ENCODE measurements at regions not wholly inside any gene's neighbourhood (a gene's known extent, or its start where the extent isn't known, plus 50 kb on each side); places are given as distances from the start of the nearest gene placed in this dataset.

DNA sequence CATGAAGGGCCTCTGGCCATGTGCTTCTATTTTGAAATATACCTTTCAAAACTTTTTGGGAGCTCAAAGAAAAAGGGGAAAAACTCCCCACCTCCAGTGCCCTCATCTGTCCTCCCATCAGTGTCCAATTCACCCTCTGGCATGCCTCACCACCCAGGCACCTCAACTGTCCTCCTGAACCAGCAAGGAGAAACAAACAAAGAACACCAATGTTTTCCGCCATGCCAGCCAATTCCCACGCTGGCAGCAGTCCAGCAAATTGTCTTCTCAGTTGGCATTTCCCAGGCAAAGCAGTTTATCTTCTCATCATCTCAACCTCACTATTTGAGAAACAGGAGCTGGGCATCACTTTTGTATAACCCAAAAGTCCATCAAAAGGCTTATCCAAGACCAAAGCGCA is 496.9 kb downstream of the SOX6 start:
- Histone ChIP-seq H4K20me1 (ENCODE audit: insufficient read depth, low read depth, low read length) (no peaks in the 10 kb centered on the region), H3K27me3 (ENCODE audit: low read length) (no peaks in the 10 kb centered on the region), H3K9me2 (replicated peaks; ENCODE audit: insufficient read depth, low read length) (no peaks in the 10 kb centered on the region), H3K79me2 (ENCODE audit: low read length) (no peaks in the 10 kb centered on the region), H3K4me2 (ENCODE audit: low read depth, low read length, poor library complexity, severe bottlenecking) (no peak overlapping the region), H3K4me1 (ENCODE audit: low read length) (no peaks in the 10 kb centered on the region), H2AFZ (ENCODE audit: low read length) (no peak overlapping the region), H3K36me3 (ENCODE audit: insufficient read depth, low read length) (no peaks in the 10 kb centered on the region), H3K27ac (ENCODE audit: low read length) (no peak overlapping the region), H3K4me3 (ENCODE audit: low read length) (no peak overlapping the region), H3K9me3 (ENCODE audit: low read length) (no peaks in the 10 kb centered on the region), H3K9ac (ENCODE audit: low read length) (no peak overlapping the region)
- no peak for DNase-seq

DNA sequence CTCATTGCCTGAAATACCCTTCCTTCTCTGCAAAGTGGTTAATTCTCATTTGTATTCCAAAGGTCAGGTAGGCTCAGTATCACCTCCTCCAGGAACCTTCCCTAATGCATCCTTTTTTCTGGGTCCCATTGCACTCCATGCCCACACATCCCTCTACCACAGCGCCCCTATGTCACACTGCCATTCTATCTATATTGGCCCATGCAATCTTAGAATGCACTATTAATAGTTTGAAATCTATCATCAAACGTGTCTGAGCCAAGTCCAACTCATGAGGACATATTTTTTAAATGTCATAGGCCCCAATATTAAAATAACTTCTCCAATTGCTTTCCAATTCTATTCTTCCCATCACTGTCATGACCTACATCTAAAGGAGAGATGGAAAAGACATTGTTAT is 495.1 kb downstream of the SOX6 start:
- Histone ChIP-seq H3K9me3 (ENCODE audit: low read length) (no peaks in the 10 kb centered on the region), H2AFZ (ENCODE audit: low read length) (no peak overlapping the region), H3K9me2 (replicated peaks; ENCODE audit: insufficient read depth, low read length) (no peaks in the 10 kb centered on the region), H3K9ac (ENCODE audit: low read length) (no peak overlapping the region), H3K79me2 (ENCODE audit: low read length) (no peaks in the 10 kb centered on the region), H3K4me1 (ENCODE audit: low read length) (no peaks in the 10 kb centered on the region), H3K27ac (ENCODE audit: low read length) (no peak overlapping the region), H3K4me3 (ENCODE audit: low read length) (no peak overlapping the region), H3K27me3 (ENCODE audit: low read length) (no peaks in the 10 kb centered on the region), H4K20me1 (ENCODE audit: insufficient read depth, low read depth, low read length) (no peaks in the 10 kb centered on the region), H3K4me2 (ENCODE audit: low read depth, low read length, poor library complexity, severe bottlenecking) (no peak overlapping the region), H3K36me3 (ENCODE audit: insufficient read depth, low read length) (no peaks in the 10 kb centered on the region)
- DNase-seq, result no peak

DNA sequence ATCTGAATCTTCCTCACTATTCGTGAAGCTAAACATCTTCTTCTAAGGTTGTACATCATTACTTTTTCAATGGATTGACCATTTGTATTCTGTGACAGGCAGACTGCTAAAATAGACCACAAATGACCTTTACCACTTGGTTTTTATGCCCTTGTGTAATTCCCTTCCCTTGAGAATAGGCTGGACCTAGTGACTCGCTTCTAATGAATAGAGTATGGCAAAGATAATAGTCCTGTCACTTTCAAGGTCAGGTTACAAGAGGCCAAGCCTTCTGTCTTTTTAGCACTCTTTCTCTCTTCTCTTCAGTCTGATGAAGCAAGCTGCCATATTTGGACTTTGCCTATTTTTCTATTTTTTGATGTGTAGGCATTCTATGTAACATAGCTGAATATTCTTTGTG is 492.9 kb downstream of the SOX6 start:
- H3K9ac ChIP-seq (ENCODE audit: low read length), result no peak overlapping the region
- H3K9me3 ChIP-seq (ENCODE audit: low read length), result no peaks in the 10 kb centered on the region
- no peak overlapping the region for H3K4me2 ChIP-seq (ENCODE audit: low read depth, low read length, poor library complexity, severe bottlenecking)
- H3K4me1 ChIP-seq (ENCODE audit: low read length), result no peaks in the 10 kb centered on the region
- H2AFZ ChIP-seq (ENCODE audit: low read length), result no peak overlapping the region
- no peaks in the 10 kb centered on the region for H3K27me3 ChIP-seq (ENCODE audit: low read length)
- H3K27ac ChIP-seq (ENCODE audit: low read length), result no peak overlapping the region
- H3K36me3 ChIP-seq (ENCODE audit: insufficient read depth, low read length), result no peaks in the 10 kb centered on the region
- no peak for DNase-seq
- H3K4me3 ChIP-seq (ENCODE audit: low read length), result no peak overlapping the region
- H3K79me2 ChIP-seq (ENCODE audit: low read length), result no peaks in the 10 kb centered on the region
- H4K20me1 ChIP-seq (ENCODE audit: insufficient read depth, low read depth, low read length), result no peaks in the 10 kb centered on the region
- no peaks in the 10 kb centered on the region for H3K9me2 ChIP-seq (replicated peaks; ENCODE audit: insufficient read depth, low read length)

DNA sequence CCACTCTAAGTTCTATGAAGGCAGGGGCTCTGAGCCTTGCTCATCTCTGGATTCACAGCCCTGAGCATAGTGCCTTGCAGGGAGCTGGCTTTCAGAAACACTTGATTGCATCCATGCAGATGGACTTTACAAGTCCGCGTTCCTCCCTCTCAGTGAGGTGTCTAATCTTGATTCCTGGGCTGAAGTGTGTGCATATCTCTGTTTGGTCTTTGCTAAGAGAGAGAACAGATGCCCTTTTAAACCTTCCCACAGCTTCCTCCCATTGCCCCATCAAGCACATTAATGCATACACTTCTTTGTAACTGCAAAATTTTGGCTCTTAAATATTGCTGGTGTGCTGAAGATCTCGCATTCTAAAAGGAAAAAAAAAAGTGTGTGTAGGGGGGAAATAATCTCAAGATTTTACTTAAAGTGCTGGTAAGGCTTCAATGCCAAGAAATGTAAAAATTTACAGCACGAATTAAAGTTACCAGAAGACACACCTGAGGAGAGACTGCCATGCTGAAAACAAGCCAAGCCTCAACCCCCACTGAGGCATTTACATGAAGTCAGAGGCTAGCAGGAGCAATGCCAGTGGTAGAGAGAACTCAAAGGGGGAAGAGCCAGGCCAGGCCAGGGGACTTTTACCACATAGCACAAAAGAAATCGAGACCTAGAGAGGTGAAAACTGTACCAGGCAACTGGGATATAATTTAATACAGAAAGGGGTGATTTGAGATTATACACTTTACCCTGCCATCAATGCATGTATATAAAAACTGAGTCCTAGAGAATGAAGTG is 492.1 kb downstream of the SOX6 start:
- H3K27ac ChIP-seq (ENCODE audit: low read length), result no peak overlapping the region
- DNase-seq, result no peak
- H3K9ac ChIP-seq (ENCODE audit: low read length), result no peak overlapping the region
- no peaks in the 10 kb centered on the region for H3K4me1 ChIP-seq (ENCODE audit: low read length)
- no peak overlapping the region for H3K4me3 ChIP-seq (ENCODE audit: low read length)
- H4K20me1 ChIP-seq (ENCODE audit: insufficient read depth, low read depth, low read length), result no peaks in the 10 kb centered on the region
- no peaks in the 10 kb centered on the region for H3K79me2 ChIP-seq (ENCODE audit: low read length)
- H3K36me3 ChIP-seq (ENCODE audit: insufficient read depth, low read length), result no peaks in the 10 kb centered on the region
- no peaks in the 10 kb centered on the region for H3K9me2 ChIP-seq (replicated peaks; ENCODE audit: insufficient read depth, low read length)
- no peaks in the 10 kb centered on the region for H3K27me3 ChIP-seq (ENCODE audit: low read length)
- H3K4me2 ChIP-seq (ENCODE audit: low read depth, low read length, poor library complexity, severe bottlenecking), result no peak overlapping the region
- H3K9me3 ChIP-seq (ENCODE audit: low read length), result no peaks in the 10 kb centered on the region
- no peak overlapping the region for H2AFZ ChIP-seq (ENCODE audit: low read length)

DNA sequence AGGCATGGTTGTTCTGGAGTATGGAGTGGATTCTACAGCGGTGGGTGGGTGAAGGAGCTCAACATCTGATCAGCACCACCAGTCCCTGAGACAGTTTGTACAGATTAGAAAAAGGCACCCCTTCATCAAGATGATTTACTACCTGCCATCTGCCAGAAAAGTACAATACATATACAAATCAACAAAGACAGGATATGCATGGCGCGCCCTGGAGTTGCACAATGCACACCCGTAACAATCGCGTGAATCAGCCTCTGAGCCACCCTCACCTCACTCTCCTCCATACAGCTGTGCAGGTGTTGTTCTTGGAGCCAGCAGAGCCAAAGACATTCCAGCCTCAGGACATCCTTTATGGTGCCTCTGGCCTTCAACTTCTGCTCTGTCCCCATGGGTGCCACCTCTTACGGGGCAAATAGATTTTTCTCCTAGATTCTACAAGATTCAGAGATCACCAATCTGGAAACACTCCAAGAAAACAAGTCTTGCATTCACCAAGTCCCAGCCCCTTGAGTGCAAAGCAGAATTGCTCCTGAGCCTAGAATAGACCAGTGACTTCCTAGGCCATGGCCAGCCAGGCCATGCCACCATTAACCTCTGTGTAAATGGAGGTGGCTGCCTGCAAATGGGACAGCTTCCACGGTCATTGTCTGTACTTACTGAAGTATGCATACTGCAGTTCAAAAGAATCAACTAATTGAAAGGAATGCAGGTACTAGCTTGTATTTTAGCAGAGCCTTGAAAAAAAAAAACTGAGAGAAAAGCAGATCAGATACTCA is 490.9 kb downstream of the SOX6 start:
- Histone ChIP-seq H3K9ac (ENCODE audit: low read length) (no peak overlapping the region), H3K9me3 (ENCODE audit: low read length) (no peaks in the 10 kb centered on the region), H3K79me2 (ENCODE audit: low read length) (no peaks in the 10 kb centered on the region), H3K36me3 (ENCODE audit: insufficient read depth, low read length) (no peaks in the 10 kb centered on the region), H3K4me3 (ENCODE audit: low read length) (no peak overlapping the region), H3K4me1 (ENCODE audit: low read length) (no peaks in the 10 kb centered on the region), H4K20me1 (ENCODE audit: insufficient read depth, low read depth, low read length) (no peaks in the 10 kb centered on the region), H3K27me3 (ENCODE audit: low read length) (no peaks in the 10 kb centered on the region), H3K4me2 (ENCODE audit: low read depth, low read length, poor library complexity, severe bottlenecking) (no peak overlapping the region), H2AFZ (ENCODE audit: low read length) (no peak overlapping the region), H3K9me2 (replicated peaks; ENCODE audit: insufficient read depth, low read length) (no peaks in the 10 kb centered on the region), H3K27ac (ENCODE audit: low read length) (no peak overlapping the region)
- no peak for DNase-seq

DNA sequence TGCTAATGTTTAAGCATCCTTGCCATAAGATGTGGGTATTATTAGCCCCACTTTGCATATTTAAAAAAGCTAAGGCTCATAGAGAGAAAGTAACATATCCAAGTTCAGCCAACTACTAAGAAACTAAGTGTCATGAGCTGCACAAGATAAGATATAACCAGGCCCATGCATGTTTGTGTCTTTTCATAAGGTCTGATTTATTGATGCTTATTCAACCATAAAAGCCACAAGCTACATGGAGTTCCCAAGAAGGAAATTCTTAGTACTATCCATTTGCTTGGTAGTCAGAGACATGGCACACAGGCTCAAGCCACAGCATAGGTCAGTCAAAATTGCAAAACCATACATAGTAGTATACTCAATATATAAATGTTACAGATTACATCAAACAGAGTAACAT is 488.5 kb downstream of the SOX6 start:
- H3K9me2 ChIP-seq (replicated peaks; ENCODE audit: insufficient read depth, low read length), result no peaks in the 10 kb centered on the region
- H3K79me2 ChIP-seq (ENCODE audit: low read length), result no peaks in the 10 kb centered on the region
- H3K4me2 ChIP-seq (ENCODE audit: low read depth, low read length, poor library complexity, severe bottlenecking), result no peak overlapping the region
- H3K9me3 ChIP-seq (ENCODE audit: low read length), result no peaks in the 10 kb centered on the region
- no peaks in the 10 kb centered on the region for H3K4me1 ChIP-seq (ENCODE audit: low read length)
- H3K36me3 ChIP-seq (ENCODE audit: insufficient read depth, low read length), result no peaks in the 10 kb centered on the region
- H4K20me1 ChIP-seq (ENCODE audit: insufficient read depth, low read depth, low read length), result no peaks in the 10 kb centered on the region
- H3K4me3 ChIP-seq (ENCODE audit: low read length), result no peak overlapping the region
- H3K27ac ChIP-seq (ENCODE audit: low read length), result no peak overlapping the region
- no peak overlapping the region for H2AFZ ChIP-seq (ENCODE audit: low read length)
- no peak overlapping the region for H3K9ac ChIP-seq (ENCODE audit: low read length)
- no peak for DNase-seq
- no peaks in the 10 kb centered on the region for H3K27me3 ChIP-seq (ENCODE audit: low read length)

DNA sequence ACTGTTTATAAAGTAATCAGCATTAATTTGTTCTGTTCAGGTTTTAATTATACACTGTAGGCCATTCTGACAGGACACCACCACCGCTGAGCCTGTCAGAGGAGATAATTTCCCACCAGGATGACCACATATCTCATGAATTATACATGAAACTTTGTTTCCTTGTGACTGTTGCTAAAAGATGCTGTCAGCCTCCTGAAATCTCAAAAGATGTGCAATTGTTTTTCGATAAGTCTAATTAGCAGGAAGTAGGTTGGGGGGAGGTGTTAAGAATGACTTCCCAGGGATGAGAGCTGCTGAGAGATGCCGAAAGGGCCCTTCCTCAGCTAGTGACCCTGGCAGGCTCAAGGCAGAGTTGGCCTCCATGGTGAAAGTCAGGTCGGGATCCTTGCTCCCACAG is 485.4 kb downstream of the SOX6 start:
- H3K27me3 ChIP-seq (ENCODE audit: low read length), result no peaks in the 10 kb centered on the region
- no peak overlapping the region for H3K4me3 ChIP-seq (ENCODE audit: low read length)
- no peaks in the 10 kb centered on the region for H3K79me2 ChIP-seq (ENCODE audit: low read length)
- H3K4me2 ChIP-seq (ENCODE audit: low read depth, low read length, poor library complexity, severe bottlenecking), result no peak overlapping the region
- H3K9ac ChIP-seq (ENCODE audit: low read length), result no peak overlapping the region
- H3K27ac ChIP-seq (ENCODE audit: low read length), result no peak overlapping the region
- H2AFZ ChIP-seq (ENCODE audit: low read length), result no peak overlapping the region
- H3K36me3 ChIP-seq (ENCODE audit: insufficient read depth, low read length), result no peaks in the 10 kb centered on the region
- no peaks in the 10 kb centered on the region for H3K4me1 ChIP-seq (ENCODE audit: low read length)
- H3K9me2 ChIP-seq (replicated peaks; ENCODE audit: insufficient read depth, low read length), result no peaks in the 10 kb centered on the region
- H4K20me1 ChIP-seq (ENCODE audit: insufficient read depth, low read depth, low read length), result no peaks in the 10 kb centered on the region
- no peak for DNase-seq
- no peaks in the 10 kb centered on the region for H3K9me3 ChIP-seq (ENCODE audit: low read length)

DNA sequence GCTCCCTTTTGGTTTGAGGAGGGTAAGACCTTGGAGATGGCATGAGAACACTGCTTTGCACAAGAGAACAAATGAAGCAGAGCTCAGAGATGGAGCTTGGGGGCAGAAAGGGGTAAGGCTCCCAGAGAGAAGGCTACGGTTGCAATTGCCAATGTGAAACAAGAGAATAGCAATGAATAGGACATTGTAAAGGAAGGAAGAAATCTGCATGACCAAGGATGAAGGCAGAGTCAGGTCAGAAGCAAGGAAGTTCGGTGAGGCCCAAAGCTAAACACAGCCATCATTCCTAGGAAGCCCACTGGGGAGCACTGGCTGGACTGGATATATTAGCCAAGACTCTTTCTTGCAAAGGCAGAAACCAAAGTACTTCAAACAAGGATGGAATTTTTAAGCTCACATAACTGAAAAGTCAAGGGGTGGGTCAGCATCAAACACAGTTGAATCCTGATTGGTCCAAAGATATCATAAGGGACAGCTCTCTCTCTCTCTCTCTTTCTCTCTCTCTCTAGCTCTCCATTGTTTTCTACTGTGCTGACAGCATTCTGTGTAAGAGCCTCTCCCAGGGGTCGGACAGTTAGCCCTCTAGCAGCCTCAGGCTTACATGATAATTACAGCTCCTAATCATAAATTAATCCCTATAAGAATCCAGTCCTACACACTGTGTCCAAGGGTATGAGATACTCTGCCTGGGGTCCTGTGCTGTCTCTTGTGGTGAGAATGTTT is 484.3 kb downstream of the SOX6 start:
- DNase-seq, result no peak
- no peaks in the 10 kb centered on the region for H3K79me2 ChIP-seq (ENCODE audit: low read length)

More for the DNA sequence above, 484.3 kb downstream of the SOX6 start:
- H3K9me2 ChIP-seq (replicated peaks; ENCODE audit: insufficient read depth, low read length), result no peaks in the 10 kb centered on the region
- H3K36me3 ChIP-seq (ENCODE audit: insufficient read depth, low read length), result no peaks in the 10 kb centered on the region
- H3K4me2 ChIP-seq (ENCODE audit: low read depth, low read length, poor library complexity, severe bottlenecking), result no peak overlapping the region
- H3K27me3 ChIP-seq (ENCODE audit: low read length), result no peaks in the 10 kb centered on the region
- no peak overlapping the region for H3K4me3 ChIP-seq (ENCODE audit: low read length)
- no peaks in the 10 kb centered on the region for H3K4me1 ChIP-seq (ENCODE audit: low read length)
- H4K20me1 ChIP-seq (ENCODE audit: insufficient read depth, low read depth, low read length), result no peaks in the 10 kb centered on the region
- no peak overlapping the region for H3K9ac ChIP-seq (ENCODE audit: low read length)
- H3K27ac ChIP-seq (ENCODE audit: low read length), result no peak overlapping the region
- H2AFZ ChIP-seq (ENCODE audit: low read length), result no peak overlapping the region
- no peaks in the 10 kb centered on the region for H3K9me3 ChIP-seq (ENCODE audit: low read length)
